GM19395 (cell line): ENCODE measurements at regions not wholly inside any gene's neighbourhood (a gene's known extent, or its start where the extent isn't known, plus 50 kb on each side); places are given as distances from the start of the nearest gene placed in this dataset.

Experiments
- ATAC-seq: cut with Tn5 transposase; IDR thresholded peaks from one replicate; pipeline ENCODE4 v1.9.1; 2021; ENCODE audit warnings: mild to moderate bottlenecking, moderate library complexity; ENCODE audit not compliant: unreplicated experiment

DNA sequence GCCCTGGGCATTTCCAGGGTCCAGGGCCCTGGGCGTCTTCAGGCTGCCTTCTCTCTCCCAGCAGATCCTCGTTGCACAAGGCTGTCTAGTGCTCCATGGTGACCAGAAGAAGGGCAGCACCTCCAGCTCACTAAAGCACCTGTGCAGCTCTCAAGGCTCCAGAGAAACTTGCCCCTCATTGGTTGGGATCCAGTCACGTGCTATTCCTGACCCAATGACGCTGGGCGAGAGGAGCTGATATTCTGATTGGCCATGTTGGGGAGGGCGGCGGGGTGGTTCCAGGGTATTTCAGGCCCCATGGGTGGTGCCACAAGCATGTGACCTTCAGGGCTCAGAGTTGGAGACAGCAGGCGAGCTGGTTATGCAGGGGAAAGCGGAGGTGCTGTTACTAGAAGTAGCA lies 309.1 kb downstream of the TOX3 start:
- ATAC-seq, result no peak

DNA sequence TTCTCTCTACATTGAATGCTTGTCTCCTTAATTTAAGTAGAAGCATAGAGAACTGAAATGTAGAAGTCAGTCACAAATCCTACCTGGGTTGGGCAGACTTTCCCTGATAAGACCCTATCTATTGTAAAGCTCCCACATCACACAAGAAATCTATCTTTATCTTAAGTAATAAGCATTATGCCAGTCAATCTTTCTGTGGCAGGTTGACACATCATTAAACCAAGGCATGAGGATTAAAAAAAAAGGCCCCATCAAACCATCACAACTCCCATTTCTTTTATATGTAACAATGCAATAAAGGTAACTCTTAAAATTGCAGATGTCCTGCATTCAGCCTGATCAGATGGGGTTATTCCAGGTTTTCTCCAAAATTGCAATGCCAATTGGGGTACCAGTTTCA lies 311.8 kb downstream of the TOX3 start:
- no peak for ATAC-seq

GRCh38 chr16:52234626-52235025 lies 312.3 kb downstream of the TOX3 start:
- ATAC-seq, result no peak

DNA sequence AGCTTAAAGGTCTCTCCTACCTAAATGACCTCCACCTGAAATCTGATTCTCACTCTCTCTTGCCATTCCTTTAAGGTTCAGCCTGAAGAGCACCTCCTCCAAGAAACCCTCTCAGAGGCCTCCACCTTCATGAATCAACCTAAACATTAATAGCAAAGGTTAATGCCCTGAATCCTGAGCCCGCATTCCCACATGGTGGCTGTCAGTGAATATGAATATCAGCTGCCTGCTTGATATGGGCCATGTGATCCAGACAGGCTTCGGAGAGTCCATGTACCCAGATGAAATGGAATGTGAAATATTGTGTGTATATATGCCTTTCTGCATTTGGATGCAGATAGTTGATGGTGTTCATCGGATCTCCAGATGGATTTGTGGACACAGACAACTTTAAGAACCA lies 317.5 kb downstream of the TOX3 start:
- ATAC-seq, result no peak

DNA sequence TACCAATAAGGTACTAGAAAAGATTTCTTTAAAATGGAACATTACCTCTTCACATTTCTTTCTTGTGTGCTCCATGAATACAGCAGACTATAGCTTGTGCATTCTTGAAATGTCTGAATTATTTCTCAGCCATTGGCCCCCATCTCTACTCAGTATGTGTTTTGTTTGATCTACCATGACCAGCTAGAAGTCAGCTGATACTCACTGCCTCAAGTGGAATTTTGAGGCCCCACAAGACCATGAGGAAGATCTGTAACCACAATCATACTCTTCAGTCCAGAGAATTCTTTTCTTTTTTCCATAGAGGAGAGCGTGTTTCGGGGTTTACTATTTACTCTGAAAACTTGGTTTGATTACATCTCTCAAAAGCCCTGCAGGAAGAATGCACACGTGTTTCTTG lies 319.1 kb downstream of the TOX3 start:
- no peak for ATAC-seq

GRCh38 chr16:52212841-52213240 lies 334.1 kb downstream of the TOX3 start:
- ATAC-seq, result no peak

DNA sequence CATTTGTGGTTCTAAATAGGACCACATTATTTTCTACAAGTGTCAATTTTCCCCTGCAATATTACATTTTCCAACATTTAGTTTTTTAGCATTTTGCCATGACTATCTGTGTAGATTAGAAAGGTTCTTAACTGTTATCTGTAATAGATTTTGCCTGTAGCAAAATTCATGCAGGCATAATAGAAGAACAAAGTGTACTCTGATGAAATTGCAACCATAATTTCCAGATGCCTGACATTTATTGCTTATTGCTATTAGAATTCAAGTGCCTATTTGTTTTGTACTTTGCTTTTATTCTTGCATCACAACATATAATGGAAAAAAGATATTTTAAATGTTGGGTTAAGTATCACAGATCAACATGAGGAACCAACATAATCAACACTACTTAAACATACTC lies 337.7 kb downstream of the TOX3 start:
- no peak for ATAC-seq

GRCh38 chr16:52203096-52203495 lies 343.8 kb downstream of the TOX3 start:
- no peak for ATAC-seq

DNA sequence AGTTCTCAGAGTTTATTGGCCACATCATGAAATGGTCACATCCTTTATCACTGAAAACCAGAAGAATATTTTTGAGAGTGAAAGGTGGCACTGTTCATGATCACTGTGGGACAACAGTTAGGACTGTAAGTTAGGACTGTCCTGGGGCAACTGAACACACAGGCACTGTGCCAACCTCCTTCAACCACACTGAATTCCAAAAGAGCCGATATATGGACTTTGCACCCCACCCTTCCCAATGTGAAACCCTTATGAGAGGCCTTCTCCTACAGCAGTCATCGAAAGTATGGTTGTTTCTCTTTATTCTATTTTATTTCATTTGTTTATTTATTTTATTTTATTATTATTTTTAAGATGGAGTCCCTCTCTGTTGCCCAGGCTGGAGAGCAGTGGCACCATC lies 353.5 kb downstream of the TOX3 start:
- no peak for ATAC-seq

DNA sequence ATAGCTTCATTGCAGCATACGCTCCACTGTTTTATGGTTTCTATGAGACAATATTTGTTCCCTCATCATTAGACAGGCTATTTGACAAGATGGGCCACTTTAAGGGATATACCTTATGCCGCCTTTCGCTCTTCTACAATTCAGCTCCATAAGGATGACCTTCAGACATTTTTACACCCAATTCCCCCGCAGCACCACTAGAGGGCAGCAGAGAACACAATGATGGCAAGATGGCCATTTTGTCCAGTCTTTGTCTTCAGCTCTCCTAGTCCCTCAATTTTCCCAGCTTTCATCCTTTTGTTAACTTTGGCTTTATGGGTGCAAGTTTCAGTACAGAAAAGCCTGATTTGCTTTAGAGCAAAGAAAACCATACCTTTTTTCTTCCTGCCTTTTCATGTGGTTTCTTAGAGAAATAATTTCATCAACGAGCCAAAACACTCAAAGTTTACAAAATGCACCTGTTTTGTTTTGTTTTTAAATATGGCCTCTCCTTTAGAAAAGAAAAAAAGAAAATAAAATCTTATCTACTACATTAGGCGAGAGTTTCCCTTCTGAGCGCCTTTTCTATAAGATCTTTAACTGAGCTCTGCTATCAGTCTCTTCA lies 355.3 kb downstream of the TOX3 start:
- peak; percentile 73 for ATAC-seq

DNA sequence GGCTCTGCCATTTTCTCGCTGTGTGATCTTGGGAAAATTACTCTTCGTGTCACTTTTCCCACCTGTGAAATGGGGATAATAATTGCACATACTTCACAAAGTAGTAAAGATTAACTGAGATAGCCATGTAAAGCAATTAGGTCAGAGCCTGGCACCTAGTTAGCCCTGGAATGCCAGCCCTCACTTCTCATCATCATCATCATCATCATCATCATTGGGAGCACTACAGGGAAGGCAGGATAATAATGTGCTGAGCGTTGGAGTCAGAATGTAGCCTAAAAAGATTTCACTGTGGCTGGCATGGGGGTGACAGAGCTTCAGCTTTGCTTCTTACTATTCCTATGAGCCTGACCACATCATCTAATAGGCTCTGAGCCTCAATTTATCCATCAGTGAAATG lies 362.6 kb downstream of the TOX3 start:
- no peak for ATAC-seq

DNA sequence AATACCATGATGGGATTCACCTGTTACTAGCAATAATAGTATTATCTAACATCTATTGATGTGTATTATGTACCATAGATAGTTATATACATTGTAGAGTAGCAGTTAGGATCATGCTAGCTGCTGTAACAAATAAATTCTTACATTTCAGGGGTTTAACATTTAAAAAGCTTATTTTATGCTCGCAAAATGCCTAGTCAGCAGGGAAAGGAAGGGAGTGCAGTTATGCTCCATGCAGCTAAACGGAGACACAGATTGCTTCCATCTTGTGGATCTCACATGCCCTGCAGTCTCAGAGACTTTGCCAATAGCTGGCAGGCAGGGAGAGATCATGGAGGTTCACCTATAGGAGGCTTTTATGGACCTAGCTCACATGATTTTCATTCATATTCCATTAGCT lies 364.1 kb downstream of the TOX3 start:
- no peak for ATAC-seq

GRCh38 chr16:52174168-52174567 lies 372.8 kb downstream of the TOX3 start:
- ATAC-seq, result no peak

DNA sequence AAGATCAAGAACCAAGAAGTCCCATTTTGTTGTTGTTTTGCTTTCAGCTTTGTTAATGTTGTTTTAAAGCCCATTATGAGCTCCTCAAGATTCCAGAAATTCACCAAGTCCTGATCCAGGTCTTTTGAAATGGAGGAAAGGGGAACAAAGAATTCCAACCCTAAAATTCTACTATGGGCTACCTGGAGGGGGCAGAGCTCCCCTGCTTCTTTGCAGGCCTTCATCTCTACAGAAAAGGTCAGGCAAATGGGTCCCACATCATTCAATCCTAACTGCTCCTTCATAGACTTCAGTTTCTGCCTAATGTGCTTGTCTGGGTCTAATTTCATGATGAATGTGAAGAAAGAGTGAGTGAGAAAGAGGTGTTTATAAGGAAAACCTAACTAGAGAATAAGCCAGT lies 375.5 kb downstream of the TOX3 start:
- no peak for ATAC-seq

- ATAC-seq, result no peak
Observed at GRCh38 chr16:52167328-52167727, 379.6 kb downstream of the TOX3 start.

DNA sequence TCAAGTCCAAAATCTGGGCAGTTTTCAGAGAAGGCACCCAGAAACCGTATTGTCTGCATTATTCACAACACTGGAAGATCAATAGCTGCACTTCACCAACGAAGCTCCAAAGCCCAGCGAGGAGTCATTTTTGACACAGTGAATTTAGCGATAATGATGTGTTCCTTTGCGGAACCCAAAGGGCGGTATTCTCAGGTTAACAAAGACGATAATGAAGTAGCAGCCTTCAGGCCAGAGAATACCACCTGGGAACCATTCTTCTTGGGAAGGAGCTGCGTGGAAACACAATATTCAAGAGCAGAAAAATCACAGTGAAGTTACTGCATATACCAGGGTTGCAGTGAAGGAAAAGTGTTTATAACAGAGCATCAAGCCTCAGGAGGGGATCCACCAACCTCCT lies 381.0 kb downstream of the TOX3 start:
- no peak for ATAC-seq

- ATAC-seq, result no peak
Observed at GRCh38 chr16:52149003-52149402, 397.9 kb downstream of the TOX3 start.

DNA sequence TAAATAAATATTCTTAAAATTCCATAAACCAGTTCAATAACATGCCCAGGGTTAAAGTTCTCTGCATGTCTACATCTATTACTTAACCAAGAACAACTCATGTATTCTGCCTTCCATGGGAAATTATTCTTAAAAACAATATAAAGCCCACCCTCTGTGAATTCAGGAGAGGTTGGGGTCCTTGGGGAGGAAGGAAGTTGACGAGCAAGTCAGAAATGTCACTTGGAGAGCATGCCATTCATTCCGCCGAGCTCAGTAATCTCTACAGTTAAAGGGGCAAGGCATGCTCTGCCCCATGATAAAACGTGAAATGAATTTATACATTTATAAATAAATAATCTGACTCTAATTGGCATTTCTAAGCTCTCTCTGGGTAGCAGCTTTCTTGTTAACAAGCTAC lies 405.1 kb downstream of the TOX3 start:
- ATAC-seq, result no peak

DNA sequence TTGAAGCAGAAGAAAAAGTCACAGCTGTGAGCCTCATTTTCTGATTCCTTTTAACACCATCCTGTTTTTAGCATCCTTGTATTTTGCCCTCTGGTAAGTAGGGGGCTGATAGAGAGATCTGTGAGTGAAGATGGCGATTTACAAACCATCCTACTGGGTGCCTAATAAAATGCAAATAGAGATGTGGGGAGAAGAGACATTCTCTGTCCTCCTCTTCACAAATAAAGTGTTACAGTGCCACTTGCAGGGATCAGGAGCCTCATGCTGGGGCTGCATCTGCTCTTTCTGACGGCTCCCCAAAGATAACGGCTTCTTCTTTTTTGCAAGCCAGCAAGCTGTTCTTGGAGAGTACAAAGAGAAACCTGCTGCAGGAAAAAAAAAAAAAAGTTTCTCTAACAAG lies 418.6 kb downstream of the TOX3 start:
- no peak for ATAC-seq

DNA sequence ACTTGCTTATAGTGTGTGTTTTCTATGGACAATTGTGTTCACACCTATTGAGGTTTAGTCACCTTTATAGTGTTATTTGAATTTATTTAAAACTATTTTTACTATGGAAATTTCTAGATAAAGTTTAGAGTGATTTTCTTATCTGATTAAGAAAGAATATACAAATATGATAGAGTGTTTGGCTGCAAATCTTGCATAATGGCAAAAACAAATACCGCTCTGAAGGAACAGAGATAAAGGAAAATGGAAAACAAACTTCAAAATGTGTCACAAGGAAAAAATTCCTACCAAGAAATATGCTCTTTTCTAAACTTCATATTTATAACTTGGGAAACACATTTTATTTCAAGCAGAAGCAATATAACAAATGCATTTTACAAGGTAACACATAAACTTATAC lies 423.1 kb downstream of the TOX3 start:
- no peak for ATAC-seq

- ATAC-seq, result no peak
Observed at GRCh38 chr16:52123061-52123839, 423.7 kb downstream of the TOX3 start.

DNA sequence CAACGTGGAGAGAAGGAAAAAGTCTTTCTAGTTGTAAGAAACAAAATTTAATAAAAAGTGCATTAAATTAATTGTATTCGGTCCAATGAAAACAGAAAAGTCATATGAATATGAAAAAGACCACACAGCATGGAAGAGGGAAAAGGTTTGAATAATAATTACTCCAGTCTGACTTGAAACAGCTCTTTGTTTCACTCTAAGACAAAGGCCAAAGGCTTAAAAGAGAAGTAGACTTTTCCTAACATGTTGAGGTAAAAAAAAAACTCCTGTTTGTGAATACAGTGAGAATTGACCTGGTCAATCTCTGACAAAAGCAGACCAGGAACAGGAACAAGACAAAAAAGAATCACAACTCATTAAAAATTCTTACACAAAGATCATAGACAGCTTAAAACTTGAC lies 429.8 kb downstream of the TOX3 start:
- no peak for ATAC-seq

DNA sequence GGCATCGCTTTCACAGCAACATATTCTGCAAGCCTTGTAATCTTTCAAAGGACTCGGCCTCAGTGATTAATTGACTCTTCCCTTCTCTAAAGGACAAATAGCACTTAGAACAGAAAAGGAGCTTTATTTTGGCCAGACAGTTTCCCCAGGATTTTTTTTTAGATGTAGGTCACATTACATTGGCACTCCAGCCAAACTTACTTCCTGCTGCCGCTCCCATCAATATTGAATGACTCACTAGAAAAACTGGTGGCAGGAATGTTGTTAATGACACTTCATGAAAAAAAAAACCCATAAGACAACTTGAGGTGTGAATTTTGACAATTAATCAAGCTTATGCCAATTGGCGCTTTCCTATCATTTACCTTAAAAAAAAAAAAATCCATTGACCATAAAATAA lies 432.6 kb downstream of the TOX3 start:
- ATAC-seq, result no peak
